Common myeloid progenitor, CD34-positive (primary cell): ENCODE measurements at regions not wholly inside any gene's neighbourhood (a gene's known extent, or its start where the extent isn't known, plus 50 kb on each side); places are given as distances from the start of the nearest gene placed in this dataset.

Source experiments
- CTCF ChIA-PET: fragments of 350-600 bp; sonication (Branson Sonifier 250); formaldehyde crosslinking; loops from one replicate; lab custom pipeline; 2021; ENCODE audit warnings: antibody characterized with exemption; lab: Charles Lee
- POLR2A ChIA-PET: fragments of 350-600 bp; sonication (Branson Sonifier 250); formaldehyde crosslinking; loops from one replicate; lab custom pipeline; 2021; ENCODE audit warnings: antibody characterized with exemption; lab: Charles Lee
- DNase-seq, 3 donors: peaks; one replicate each; pipeline versions ENCODE4 v3.0.0 to v3.0.0-alpha.2; 2013
- H3K27ac ChIP-seq, 2 experiments: 1 replicate in 1 of 2; 2 replicates in 1 of 2; pipeline ENCODE4 v1.7.0; 2013; ENCODE audit warnings: inconsistent platforms in 2 of 2, low read length in 2 of 2, mild to moderate bottlenecking in 2 of 2, low read depth in 1 of 2, moderate library complexity in 1 of 2; ENCODE audit not compliant: severe bottlenecking in 2 of 2, insufficient read depth in 1 of 2, poor library complexity in 1 of 2
- H3K27me3 ChIP-seq, 5 experiments: replicated peaks in 2 of 5; 1 replicate in 3 of 5; 2 replicates in 2 of 5; pipeline versions ENCODE4 v1.6.1 to v1.7.0; 2013; ENCODE audit warnings: low read length in 4 of 5, mild to moderate bottlenecking in 2 of 5, moderate library complexity in 2 of 5, inconsistent platforms in 1 of 5; ENCODE audit not compliant: insufficient read depth in 5 of 5, control insufficient read depth in 4 of 5
- H3K36me3 ChIP-seq, 4 experiments: 1 replicate in 2 of 4; 2 replicates in 2 of 4; pipeline versions ENCODE4 v1.6.1 to v1.7.0; 2013; ENCODE audit warnings: low read length in 3 of 4, control low read depth in 1 of 4, mild to moderate bottlenecking in 1 of 4; ENCODE audit not compliant: control insufficient read depth in 4 of 4, insufficient read depth in 4 of 4
- H3K4me1 ChIP-seq, 4 experiments: 1 replicate in 3 of 4; 2 replicates in 1 of 4; pipeline versions ENCODE4 v1.6.1 to v1.7.1; 2013; ENCODE audit warnings: low read length in 3 of 4, mild to moderate bottlenecking in 3 of 4, control low read depth in 1 of 4, inconsistent platforms in 1 of 4, moderate library complexity in 1 of 4; ENCODE audit not compliant: control insufficient read depth in 4 of 4, insufficient read depth in 4 of 4; ENCODE audit errors: control extremely low read depth in 1 of 4
- H3K4me3 ChIP-seq, 7 experiments: 1 replicate in 4 of 7; 2 replicates in 3 of 7; pipeline versions ENCODE4 v1.5.1 to v1.7.0; 2013; ENCODE audit warnings: mild to moderate bottlenecking in 7 of 7, low read length in 6 of 7, moderate library complexity in 6 of 7, inconsistent platforms in 2 of 7, low read depth in 2 of 7, control low read depth in 1 of 7; ENCODE audit not compliant: insufficient read depth in 4 of 7, control insufficient read depth in 1 of 7; ENCODE audit errors: extremely low read depth in 1 of 7
- H3K9me3 ChIP-seq, 5 experiments: 1 replicate in 4 of 5; 2 replicates in 1 of 5; pipeline versions ENCODE4 v1.6.1 to v1.7.1; 2013; ENCODE audit warnings: low read length in 4 of 5, mild to moderate bottlenecking in 2 of 5, inconsistent platforms in 1 of 5, low read depth in 1 of 5, moderate library complexity in 1 of 5; ENCODE audit not compliant: control insufficient read depth in 4 of 5, insufficient read depth in 2 of 5; ENCODE audit errors: control extremely low read depth in 1 of 5
- WGBS: methylation state at CpG from one replicate; pipeline ENCODE4 v1.1.5; 2013; ENCODE audit not compliant: insufficient coverage; 5-methylcytosine and 5-hydroxymethylcytosine counted together

- Histone ChIP-seq H3K4me3 (no peak overlapping the region), H3K36me3 (no peaks in the 10 kb centered on the region), H3K27ac (no peak overlapping the region), H3K4me1 (peaks cover 4 to 24% (median 16%) of the 10 kb centered on the region in 4 experiments), H3K9me3 (no peaks in the 10 kb centered on the region), H3K27me3 (no peaks in the 10 kb centered on the region)
- POLR2A ChIA-PET = no interaction called here
- 71% methylated on average over 4 of the region's 5 CpGs for WGBS
- CTCF ChIA-PET = interaction anchor here (1.0 kb wide), 1 partner anchor 12 kb away, joined by 3 read pairs; no protein-coding TSS in a partner anchor
- DNase-seq = peak in 2 of 3 donors; percentile 12 to 34
Measured at GRCh38 chr5:82734347-82734746, 342.8 kb downstream of the TMEM167A start.

GRCh38 chr5:82730913-82731312, 346.3 kb downstream of the TMEM167A start:
- POLR2A ChIA-PET = no interaction called here
- Histone ChIP-seq H3K4me3 (no peak overlapping the region), H3K36me3 (no peaks in the 10 kb centered on the region), H3K9me3 (no peaks in the 10 kb centered on the region), H3K27ac (no peak overlapping the region), H3K27me3 (no peaks in the 10 kb centered on the region), H3K4me1 (peaks cover 4 to 21% (median 16%) of the 10 kb centered on the region in 4 experiments)
- WGBS = 94% methylated on average over 6 of the region's 7 CpGs
- no peak for DNase-seq
- CTCF ChIA-PET = no interaction called here

GRCh38 chr5:82728926-82729702, 348.1 kb downstream of the TMEM167A start:
- DNase-seq = no peak
- CTCF ChIA-PET = interaction anchor here (1.0 kb wide), 1 partner anchor 286 kb away, joined by 3 read pairs; no protein-coding TSS in a partner anchor

GRCh38 chr5:82723168-82723567, 354.0 kb downstream of the TMEM167A start:
- CTCF ChIA-PET = interaction anchor here (0.6 kb wide), 1 partner anchor 8 kb away, joined by 3 read pairs; no protein-coding TSS in a partner anchor
- H3K4me1 ChIP-seq = no peaks in the 10 kb centered on the region
- H3K27ac ChIP-seq = no peak overlapping the region
- POLR2A ChIA-PET = no interaction called here
- H3K4me3 ChIP-seq = no peak overlapping the region
- no peaks in the 10 kb centered on the region for H3K9me3 ChIP-seq
- DNase-seq = no peak
- 100% methylated on average over 2 of the region's 3 CpGs for WGBS
- no peaks in the 10 kb centered on the region for H3K27me3 ChIP-seq
- H3K36me3 ChIP-seq = no peaks in the 10 kb centered on the region

More at GRCh38 chr5:82728926-82729702, 348.1 kb downstream of the TMEM167A start:
- Histone ChIP-seq H3K4me1 (peaks cover 0 to 3% (median under 1%) of the 10 kb centered on the region in 4 experiments), H3K4me3 (no peak overlapping the region), H3K27me3 (no peaks in the 10 kb centered on the region), H3K36me3 (no peaks in the 10 kb centered on the region), H3K27ac (no peak overlapping the region), H3K9me3 (no peaks in the 10 kb centered on the region)
- WGBS = 97% methylated on average over 8 of the region's 9 CpGs
- POLR2A ChIA-PET = no interaction called here

- DNase-seq = no peak
- no peak overlapping the region for H3K4me3 ChIP-seq
- H3K9me3 ChIP-seq = no peaks in the 10 kb centered on the region
- H3K27ac ChIP-seq = no peak overlapping the region
- CTCF ChIA-PET = no interaction called here
- no peaks in the 10 kb centered on the region for H3K4me1 ChIP-seq
- no peaks in the 10 kb centered on the region for H3K27me3 ChIP-seq
- WGBS = no CpG with 5 or more reads among the region's 1 CpG
- POLR2A ChIA-PET = no interaction called here
- no peaks in the 10 kb centered on the region for H3K36me3 ChIP-seq
Measured at GRCh38 chr5:82721087-82721410, 356.1 kb downstream of the TMEM167A start.

- ChIA-PET CTCF (interaction anchor here (0.6 kb wide), 1 partner anchor 50 kb away, joined by 3 read pairs; no protein-coding TSS in a partner anchor), POLR2A (no interaction called here)
- H3K36me3 ChIP-seq = no peaks in the 10 kb centered on the region
- DNase-seq = no peak
- H3K4me3 ChIP-seq = no peak overlapping the region
- H3K9me3 ChIP-seq = no peaks in the 10 kb centered on the region
- H3K27me3 ChIP-seq = no peaks in the 10 kb centered on the region
- no peak overlapping the region for H3K27ac ChIP-seq
- 88% methylated on average over 5 of the region's 6 CpGs for WGBS
- H3K4me1 ChIP-seq = no peaks in the 10 kb centered on the region
Measured at GRCh38 chr5:82720213-82721086, 356.7 kb downstream of the TMEM167A start.

- Histone ChIP-seq H3K27me3 (no peaks in the 10 kb centered on the region), H3K36me3 (no peaks in the 10 kb centered on the region), H3K9me3 (no peaks in the 10 kb centered on the region), H3K4me1 (no peaks in the 10 kb centered on the region), H3K4me3 (no peak overlapping the region), H3K27ac (no peak overlapping the region)
- WGBS = no CpG with 5 or more reads among the region's 1 CpG
- POLR2A ChIA-PET = no interaction called here
- DNase-seq = peak in 2 of 3 donors; percentile 43 to 48
- CTCF ChIA-PET = no interaction called here
Measured at GRCh38 chr5:82719368-82719767, 357.8 kb downstream of the TMEM167A start.
